ENCODE measurements at regions not wholly inside any gene's neighbourhood (a gene's known extent, or its start where the extent isn't known, plus 50 kb on each side); places are given as distances from the start of the nearest gene placed in this dataset.
A peak's percentile ranks its signal among the peaks of the same experiment; 100 is the strongest.
"Not testable (repeated sequence)": the region's sequence is repeated elsewhere in the genome, so short reads cannot be mapped to it uniquely, and the experiment has no call there.

- DNase-seq, result no peak
Observed at GRCh38 chr5:72648480-72648879, 141.3 kb upstream of the ZNF366 start.

- no peak for DNase-seq
Observed at GRCh38 chr5:72647806-72648205, 140.6 kb upstream of the ZNF366 start.

GRCh38 chr5:72646246-72646866, 139.1 kb upstream of the ZNF366 start:
- no peak for DNase-seq

- no peak for DNase-seq
Observed at GRCh38 chr5:72645064-72645846, 138.0 kb upstream of the ZNF366 start.

- DNase-seq, result no peak
Observed at GRCh38 chr5:72644296-72644695, 137.1 kb upstream of the ZNF366 start.

- no peak for DNase-seq
Observed at GRCh38 chr5:72641164-72641563, 134.0 kb upstream of the ZNF366 start.

GRCh38 chr5:72637058-72637457, 129.8 kb upstream of the ZNF366 start:
- DNase-seq, result no peak

GRCh38 chr5:72636565-72636964, 129.4 kb upstream of the ZNF366 start:
- not testable (repeated sequence) for DNase-seq

GRCh38 chr5:72634444-72634843, 127.2 kb upstream of the ZNF366 start:
- no peak for DNase-seq

GRCh38 chr5:72633649-72634048, 126.4 kb upstream of the ZNF366 start:
- no peak for DNase-seq

GRCh38 chr5:72633041-72633445, 125.8 kb upstream of the ZNF366 start:
- no peak for DNase-seq

GRCh38 chr5:72630721-72631120, 123.5 kb upstream of the ZNF366 start:
- DNase-seq, result no peak

GRCh38 chr5:72630081-72630480, 122.9 kb upstream of the ZNF366 start:
- no peak for DNase-seq

GRCh38 chr5:72628771-72629371, 121.7 kb upstream of the ZNF366 start:
- DNase-seq, result no peak

- DNase-seq, result no peak
Observed at GRCh38 chr5:72625332-72625731, 118.1 kb upstream of the ZNF366 start.

- no peak for DNase-seq
Observed at GRCh38 chr5:72624641-72625236, 117.5 kb upstream of the ZNF366 start.

GRCh38 chr5:72623936-72624335, 116.7 kb upstream of the ZNF366 start:
- no peak for DNase-seq

- DNase-seq, result no peak
Observed at GRCh38 chr5:72623323-72623722, 116.1 kb upstream of the ZNF366 start.

GRCh38 chr5:72622170-72622760, 115.1 kb upstream of the ZNF366 start:
- no peak for DNase-seq

GRCh38 chr5:72621576-72621975, 114.4 kb upstream of the ZNF366 start:
- DNase-seq, result no peak

- no peak for DNase-seq
Observed at GRCh38 chr5:72619677-72620076, 112.5 kb upstream of the ZNF366 start.

- no peak for DNase-seq
Observed at GRCh38 chr5:72619251-72619650, 112.0 kb upstream of the ZNF366 start.

GRCh38 chr5:72618708-72619107, 111.5 kb upstream of the ZNF366 start:
- peak; percentile 7 for DNase-seq

Data from SIG-M5 (cell line).